NCI-H345 treated with DMSO at 0.1 percent for 48 hours (cell line): ENCODE measurements at regions not wholly inside any gene's neighbourhood (a gene's known extent, or its start where the extent isn't known, plus 50 kb on each side); places are given as distances from the start of the nearest gene placed in this dataset.
"Not testable (repeated sequence)": the region's sequence is repeated elsewhere in the genome, so short reads cannot be mapped to it uniquely, and the experiment has no call there.

Source experiments
- DNase-seq: peaks from one replicate; lab custom pipeline; 2025; ENCODE audit not compliant: unreplicated experiment; lab: John Stamatoyannopoulos, UW

DNA sequence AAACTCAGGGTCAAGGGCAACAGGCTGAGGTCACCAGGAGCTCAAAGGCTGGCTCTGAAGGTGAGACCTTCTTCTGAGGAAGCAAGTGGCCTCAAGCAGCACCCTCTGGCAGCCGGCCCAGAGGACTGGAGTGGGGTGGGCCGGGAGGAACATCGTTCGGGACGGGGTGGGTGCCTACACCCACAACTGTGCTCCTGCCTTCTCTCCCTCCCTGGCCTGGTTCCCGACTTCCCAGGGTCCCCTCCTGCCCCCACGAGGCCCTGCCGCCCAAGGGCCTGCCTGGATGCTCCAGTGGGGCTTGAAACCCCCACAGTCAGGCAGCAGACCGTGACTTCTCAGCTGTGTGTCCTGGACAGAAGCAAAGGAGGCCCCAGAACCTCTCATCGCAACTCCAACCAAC, 195.7 kb downstream of the IGLL1 start:
- DNase-seq, result no peak

DNA sequence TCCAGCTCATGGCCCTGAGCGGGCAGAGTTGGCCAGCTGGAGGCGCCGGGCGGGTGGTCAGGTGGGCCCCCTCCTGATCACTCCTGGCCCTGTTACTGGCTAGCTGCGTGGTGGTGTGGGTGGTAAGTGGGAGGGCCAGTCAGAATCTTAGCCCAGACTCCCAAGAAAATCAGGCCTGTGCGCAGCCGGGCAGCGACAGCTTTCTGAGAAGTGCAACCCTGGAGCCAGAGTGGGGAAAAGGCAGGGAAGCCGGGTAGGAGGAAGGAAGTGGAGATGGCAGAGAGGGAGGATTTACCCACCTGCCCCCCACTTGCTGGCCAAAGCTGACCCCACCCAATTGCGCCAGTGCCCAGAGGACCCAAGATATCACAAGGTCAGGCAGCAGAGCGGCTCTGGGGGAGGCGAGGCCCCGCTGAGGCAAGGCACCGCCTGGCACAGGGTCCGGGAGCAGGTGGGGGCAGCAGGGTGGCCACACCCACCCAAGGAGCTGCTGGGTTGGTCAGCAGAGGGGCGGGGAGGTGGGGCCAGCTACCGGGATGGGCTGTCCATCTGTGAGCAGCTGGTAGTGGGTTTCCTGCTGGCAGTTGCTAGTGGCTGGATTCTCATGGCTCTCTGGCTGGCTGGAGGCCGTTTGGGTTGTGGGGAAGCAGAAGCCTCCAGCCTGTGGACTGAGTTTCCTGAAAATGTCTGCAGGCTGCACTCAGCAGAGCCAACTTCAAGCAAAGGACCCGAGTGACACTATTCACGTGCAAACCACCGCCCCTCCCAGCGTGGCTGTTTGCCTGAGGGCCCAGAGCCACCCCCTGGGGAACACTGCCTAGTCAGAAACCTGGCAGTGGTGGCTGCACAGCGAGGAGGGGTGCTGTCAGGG, 196.4 kb downstream of the IGLL1 start:
- no peak for DNase-seq

DNA sequence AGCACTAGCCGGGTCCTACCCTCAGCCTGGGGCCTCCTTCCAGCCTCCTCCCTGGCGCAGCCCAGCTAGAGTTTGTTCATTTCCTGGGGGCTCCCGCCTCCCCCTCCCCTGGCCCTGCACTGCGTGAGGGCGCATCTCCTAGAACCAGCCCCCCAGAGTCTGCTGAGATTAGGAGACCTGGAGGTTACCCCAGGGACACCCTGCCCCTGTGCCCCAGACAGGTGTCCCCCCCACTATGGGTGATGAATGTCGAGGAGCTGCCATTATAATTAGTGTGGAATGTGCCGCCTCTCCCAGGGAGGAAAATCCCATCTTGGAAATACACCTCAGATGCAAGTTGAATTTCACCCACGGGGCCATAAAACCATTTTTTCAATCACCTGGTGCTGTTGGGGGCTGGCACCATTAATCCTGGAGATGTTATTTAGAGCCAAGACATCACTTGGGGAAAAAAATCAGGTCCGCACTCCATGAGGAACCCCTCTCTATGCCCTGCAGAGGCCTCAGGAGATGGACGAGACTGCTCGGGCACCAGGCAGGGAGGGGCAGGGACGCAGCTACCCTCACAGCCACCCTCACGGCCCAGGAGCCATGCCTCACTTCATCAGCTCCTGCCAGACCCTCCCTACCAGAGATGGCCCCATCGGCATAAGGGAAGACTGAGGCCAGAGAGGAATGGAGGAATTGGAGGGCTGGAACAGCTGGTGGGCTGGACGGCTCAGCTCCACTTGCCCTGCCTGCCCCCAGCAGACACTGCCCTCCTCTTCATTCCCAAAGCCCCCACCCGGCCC, 197.5 kb downstream of the IGLL1 start:
- no peak for DNase-seq

DNA sequence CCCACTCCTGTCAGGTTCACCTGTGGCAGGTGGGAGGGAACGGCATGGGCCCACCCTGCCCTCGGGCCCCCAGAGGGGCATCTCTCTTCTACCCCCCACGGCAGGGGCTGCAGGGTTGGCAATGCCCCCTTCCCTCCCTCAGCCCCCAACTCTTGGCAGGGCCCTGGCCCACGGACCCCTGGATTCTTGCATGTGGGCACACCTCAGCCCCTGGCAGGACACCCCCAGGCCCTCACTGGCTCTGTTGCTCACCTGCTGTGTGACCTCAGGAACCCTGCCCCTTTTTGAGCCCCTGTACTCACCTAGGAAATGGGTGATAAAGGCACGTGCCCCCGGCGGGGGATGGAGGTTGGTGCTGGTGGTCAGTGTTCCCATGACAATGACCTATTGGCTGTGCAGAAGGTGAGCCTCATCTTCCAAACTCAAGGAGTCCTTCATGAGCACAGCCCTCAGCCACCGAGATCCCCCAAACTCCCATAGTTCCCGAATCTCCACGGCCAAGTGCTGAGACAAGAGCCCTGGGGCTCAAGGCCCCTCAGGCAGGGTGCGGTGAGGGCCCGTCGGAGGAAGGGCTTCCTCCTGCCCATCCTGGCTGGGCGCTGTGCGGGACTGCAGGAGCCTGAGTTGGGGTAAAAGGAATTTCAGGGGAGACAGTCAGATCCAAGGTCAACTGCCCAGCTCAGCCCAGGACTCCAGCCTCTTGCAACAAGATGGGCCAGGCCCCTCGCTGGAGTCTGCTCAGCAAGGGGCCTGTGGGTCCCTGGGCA, 198.2 kb downstream of the IGLL1 start:
- no peak for DNase-seq

DNA sequence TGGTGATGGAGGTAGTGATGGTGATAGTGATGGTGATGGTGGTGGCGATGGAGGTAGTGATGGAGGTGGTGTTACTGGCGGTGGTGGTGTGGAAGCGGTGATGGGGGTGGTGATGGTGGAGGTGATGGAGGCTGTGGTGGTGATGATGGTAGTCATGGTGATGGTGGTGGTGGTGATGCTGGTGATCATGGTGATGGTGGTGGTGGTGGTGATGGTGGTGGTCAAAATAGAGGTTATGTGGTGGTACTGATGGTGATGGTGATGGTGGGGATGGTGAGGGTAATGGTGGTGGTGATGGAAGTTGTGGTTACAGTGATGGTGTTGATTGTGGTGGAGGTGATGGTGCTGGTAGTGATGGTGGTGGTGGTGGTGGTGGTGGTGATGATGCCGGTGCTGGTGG, 199.2 kb downstream of the IGLL1 start:
- no peak for DNase-seq

DNA sequence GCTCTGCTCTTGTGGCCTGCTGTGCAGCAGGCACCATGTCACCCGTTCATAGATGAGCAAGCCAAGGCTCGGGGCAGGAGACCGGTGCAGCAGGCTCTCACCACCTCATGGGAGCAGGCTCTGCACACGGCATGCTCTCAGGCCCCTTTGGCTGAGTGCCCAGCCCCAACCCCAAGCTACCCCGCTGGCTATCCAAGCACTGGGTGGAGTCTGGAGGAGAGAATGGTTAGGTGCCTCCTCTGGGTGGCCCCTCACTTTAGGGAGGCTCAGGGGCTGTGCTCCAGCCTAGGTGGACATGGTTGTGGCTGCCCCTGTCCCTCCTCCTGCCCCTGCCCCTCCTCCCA, 199.9 kb downstream of the IGLL1 start:
- DNase-seq, result peak; percentile 43

DNA sequence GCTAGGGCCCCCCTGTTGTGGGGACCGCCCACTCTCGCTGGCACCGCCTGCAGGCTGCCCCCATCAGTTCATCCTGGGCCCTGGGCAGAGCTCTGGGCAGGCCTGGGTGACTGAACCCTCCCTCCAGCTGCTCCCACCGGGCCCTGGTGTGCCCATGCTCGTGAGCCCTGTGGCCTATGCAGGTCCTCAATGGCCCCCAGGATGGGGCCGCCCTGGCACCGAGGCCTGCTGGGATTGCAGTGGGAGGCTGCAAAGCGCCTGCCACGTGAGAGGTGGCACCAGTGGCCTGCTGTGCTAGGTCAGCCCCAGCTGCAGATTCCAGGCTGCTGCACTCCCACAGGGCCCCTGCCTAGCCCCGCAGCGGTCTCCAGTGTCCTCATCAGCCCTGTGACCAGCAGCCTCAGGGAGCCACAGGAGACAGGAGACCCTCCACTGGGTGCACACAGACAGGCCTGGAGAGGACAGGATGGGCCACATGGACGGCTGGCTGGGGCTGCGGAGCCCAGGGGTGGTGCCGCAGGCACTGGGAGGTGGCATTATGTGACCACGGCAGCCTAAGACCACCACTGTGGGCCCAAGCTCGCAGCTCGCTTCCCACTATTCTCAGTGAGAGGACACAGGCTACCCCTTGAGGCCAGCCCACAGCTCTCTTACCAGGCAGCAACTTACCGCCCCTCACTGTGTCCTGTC, 199.4 kb downstream of the BCR start:
- not testable (repeated sequence) for DNase-seq

DNA sequence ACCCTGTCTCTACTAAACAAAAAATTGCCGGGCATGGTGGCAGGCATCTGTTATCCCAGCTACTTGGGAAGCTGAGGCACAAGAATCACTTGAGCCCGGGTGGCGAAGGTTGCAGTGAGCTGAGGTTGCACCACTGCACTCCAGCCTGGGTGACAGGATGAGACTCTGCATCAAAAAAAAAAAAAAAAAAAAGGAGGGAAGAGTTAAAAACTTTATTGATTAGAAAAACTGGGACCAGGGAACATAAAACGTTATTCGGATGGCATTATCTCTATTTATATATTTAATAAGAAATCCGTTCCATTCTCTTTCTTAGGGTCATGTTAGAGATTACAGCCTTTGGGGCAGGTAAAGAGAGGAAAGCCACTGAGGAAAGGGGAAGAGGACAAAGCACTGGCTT, 197.5 kb downstream of the BCR start:
- DNase-seq, result no peak

DNA sequence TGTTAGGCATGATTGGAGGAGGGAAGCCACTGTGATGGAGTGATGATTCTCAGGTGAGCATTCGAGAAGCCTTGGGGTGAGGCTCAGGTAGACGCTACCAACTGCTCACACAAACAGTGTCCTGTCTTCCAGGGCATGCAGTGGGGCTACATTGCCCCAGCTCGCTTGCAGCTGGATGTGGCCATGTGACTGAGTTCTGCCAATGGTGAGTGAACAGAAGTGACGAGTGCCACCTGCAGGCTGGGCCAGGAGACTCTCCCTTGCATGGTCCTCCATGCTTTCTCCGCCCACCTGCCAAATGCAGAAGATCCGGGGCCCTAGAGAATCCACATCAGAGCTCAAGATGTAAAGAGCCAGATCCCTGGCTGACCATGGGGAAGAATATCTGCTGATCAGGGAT, 195.9 kb downstream of the BCR start:
- DNase-seq, result no peak

DNA sequence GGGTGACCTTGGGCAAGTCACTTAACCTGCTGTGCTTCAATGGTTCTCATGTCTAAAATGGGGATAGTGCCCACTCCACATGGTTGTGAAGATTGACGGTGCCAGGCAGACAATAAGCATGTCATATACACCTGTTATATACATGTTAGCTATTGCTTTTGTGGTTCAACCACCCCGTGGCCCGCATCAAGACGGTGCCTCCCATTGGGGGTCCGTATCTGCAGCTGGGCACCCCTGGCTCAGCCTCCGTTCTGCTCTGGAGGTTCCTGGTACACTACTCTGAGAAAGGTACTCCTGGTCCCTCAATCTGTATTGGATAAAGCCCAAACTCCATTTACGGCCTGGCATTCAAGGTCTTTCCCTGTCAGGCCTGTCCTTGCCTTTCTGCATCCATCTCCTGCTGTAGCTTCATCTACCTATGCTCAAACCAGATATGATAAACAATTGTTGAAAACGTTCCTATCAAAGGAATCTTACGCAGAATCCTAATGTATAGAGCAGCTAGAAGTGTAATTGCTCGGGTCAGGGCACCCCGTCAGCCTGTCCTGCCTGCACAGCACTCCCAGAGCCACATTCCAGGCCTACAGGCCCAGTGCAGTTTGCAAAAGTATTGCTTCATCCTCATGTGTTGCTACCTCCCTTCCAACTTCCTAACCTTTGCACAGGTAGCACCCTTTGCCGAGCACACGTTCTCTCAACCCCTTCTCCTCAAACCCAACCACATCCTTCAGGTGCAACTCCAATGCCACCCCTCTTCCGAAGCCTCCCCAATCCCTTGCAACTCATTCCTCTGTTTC, 194.9 kb downstream of the BCR start:
- no peak for DNase-seq

DNA sequence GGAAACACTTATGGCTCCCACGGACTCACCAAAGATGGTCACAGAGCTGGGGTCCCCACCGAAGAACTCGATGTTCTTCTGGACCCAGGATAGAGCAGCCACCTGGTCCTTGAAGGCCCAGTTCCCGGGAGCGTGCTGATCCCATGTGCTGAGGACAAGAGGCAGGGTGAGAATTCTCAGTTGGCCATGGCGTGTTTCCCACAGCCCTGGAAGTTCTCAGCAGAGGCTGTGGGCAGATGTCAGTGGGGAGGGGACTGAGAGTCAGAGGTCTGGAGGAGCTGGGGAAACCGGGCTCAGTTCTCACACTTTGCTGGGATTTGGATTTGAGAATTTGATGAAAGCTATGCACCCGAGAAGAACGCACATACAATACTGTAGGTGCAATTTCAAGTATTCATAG, 193.3 kb downstream of the BCR start:
- DNase-seq, result no peak

DNA sequence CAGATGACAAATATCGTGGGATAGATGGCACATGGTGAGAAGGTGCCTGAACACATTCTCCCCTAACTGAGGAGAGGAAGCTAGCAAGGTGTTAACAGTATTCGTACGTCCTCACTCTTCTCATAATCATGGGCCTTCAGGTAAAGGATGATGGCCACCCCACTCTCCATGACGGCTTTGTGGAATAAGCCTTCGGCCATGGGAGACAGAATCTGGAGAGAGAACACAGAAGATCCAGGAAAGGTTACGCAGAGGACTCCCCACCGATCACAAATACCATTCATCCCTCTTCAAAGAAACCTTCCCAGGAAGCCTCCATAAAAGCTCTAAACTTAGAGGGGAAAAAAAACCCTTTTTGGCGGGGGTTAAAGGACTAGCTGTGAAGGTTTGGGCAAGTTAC, 189.9 kb downstream of the BCR start:
- no peak for DNase-seq

DNA sequence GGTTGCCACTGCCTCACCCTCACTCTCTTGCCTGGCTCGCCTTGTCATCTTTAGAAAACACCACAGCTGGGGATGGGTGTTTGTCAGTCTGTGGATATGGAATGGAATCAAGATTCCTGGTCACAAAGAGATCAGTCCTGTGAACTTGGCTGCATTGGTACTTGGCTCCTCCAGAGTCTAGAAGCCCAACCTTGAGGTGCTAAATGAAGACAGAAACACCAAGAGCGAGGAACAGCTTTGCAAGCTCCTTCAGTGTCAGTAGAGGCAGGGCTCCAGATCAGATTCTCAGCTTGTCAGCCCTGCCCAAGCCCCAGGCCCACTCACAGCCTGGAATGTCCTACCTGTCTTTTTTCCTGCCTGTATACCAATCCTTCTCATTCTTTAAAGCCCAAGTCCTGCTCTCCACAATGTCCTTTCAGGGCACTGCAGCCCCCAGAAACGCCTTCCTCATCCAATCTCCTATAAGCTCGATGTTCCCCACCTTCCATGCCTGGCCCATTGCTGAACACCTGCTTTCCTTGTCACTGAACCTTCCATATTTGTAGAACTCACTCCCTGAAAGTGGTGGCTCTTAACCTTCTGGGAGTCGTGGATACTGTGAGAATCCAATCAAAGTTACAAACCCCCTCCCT, 188.9 kb downstream of the BCR start:
- no peak for DNase-seq
